Muscle of leg (tissue), 3 donors: ENCODE measurements at regions not wholly inside any gene's neighbourhood (a gene's known extent, or its start where the extent isn't known, plus 50 kb on each side); places are given as distances from the start of the nearest gene placed in this dataset.

ENCODE experiments used
- DNase-seq: peaks from one replicate; pipeline ENCODE4 v3.0.0; 2013
- H3K27ac ChIP-seq: one replicate; pipeline ENCODE4 v1.5.1; 2013; ENCODE audit warnings: mild to moderate bottlenecking, low read length, control low read depth
- H3K27me3 ChIP-seq: one replicate; pipeline ENCODE4 v1.6.1; 2013; ENCODE audit warnings: low read length; ENCODE audit not compliant: control insufficient read depth, insufficient read depth
- H3K36me3 ChIP-seq: one replicate; pipeline ENCODE4 v1.6.1; 2013; ENCODE audit warnings: low read length; ENCODE audit not compliant: control insufficient read depth, insufficient read depth
- H3K4me1 ChIP-seq: one replicate; pipeline ENCODE4 v1.6.1; 2013; ENCODE audit warnings: low read length; ENCODE audit not compliant: control insufficient read depth, insufficient read depth
- H3K4me3 ChIP-seq: one replicate; pipeline ENCODE4 v1.5.1; 2013; ENCODE audit warnings: low read length, control low read depth
- H3K9me3 ChIP-seq: replicated peaks from 2 replicates; pipeline ENCODE4 v1.6.1; 2013; ENCODE audit warnings: low read depth, low read length; ENCODE audit not compliant: control insufficient read depth
- WGBS: methylation state at CpG from one replicate; pipeline ENCODE4 v1.1.5; 2013; ENCODE audit warnings: missing lambda C conversion rate; ENCODE audit not compliant: insufficient coverage; 5-methylcytosine and 5-hydroxymethylcytosine counted together

DNA sequence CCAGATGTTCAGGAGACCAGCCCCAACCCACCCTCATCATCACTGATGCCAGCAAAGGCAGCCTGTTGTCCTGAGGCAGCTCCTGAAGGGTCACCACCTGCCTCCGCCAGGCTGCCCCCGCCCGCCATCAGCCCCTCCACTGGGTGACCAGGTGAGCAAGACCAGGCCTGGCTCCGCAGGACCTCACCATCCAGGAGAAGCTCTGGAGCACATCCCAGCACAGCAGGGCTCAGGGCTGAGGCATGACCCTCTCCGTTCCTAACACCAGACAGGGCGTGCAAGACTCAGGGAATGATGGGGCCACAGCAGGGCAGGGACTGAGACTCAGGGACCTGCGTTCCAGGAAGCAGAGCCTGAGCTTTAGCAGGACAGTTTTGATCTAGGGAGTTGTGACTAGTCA, 218.8 kb upstream of the RAB6C start:
- 95% methylated on average over 5 of the region's 7 CpGs for WGBS
- H3K4me1 ChIP-seq: peaks cover 14% of the 10 kb centered on the region
- no peaks in the 10 kb centered on the region for H3K36me3 ChIP-seq
- no peak for DNase-seq
- no peaks in the 10 kb centered on the region for H3K27me3 ChIP-seq
- no peak overlapping the region for H3K27ac ChIP-seq
- no peaks in the 10 kb centered on the region for H3K9me3 ChIP-seq
- no peak overlapping the region for H3K4me3 ChIP-seq

DNA sequence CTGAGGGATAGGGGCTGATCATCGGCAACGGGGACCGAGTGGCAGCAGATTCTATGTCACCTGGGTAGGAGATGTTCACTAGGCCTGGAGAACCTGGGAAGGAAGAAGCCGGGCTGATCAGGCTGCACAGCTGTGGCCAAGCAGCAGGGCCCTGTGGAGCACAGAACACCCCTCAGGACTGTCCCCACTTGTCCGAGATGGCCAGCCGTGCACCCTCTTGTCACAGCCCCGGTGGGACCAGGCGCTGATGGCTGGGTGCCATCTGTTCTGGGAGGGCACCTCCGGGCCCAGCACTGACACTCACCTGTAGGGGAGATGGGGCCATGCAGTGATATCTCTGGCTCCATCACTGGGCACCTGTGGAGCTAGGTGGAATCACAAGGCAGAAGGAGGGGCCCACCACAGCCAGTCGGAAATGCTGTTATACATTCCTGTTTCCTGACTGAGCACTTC, 217.9 kb upstream of the RAB6C start:
- H3K9me3 ChIP-seq: no peaks in the 10 kb centered on the region
- H3K4me1 ChIP-seq: peaks cover 14% of the 10 kb centered on the region
- no peak overlapping the region for H3K27ac ChIP-seq
- H3K4me3 ChIP-seq: no peak overlapping the region
- peaks cover 2% of the 10 kb centered on the region for H3K27me3 ChIP-seq
- WGBS: 87% methylated on average over 8 of the region's 10 CpGs
- no peaks in the 10 kb centered on the region for H3K36me3 ChIP-seq
- no peak for DNase-seq

DNA sequence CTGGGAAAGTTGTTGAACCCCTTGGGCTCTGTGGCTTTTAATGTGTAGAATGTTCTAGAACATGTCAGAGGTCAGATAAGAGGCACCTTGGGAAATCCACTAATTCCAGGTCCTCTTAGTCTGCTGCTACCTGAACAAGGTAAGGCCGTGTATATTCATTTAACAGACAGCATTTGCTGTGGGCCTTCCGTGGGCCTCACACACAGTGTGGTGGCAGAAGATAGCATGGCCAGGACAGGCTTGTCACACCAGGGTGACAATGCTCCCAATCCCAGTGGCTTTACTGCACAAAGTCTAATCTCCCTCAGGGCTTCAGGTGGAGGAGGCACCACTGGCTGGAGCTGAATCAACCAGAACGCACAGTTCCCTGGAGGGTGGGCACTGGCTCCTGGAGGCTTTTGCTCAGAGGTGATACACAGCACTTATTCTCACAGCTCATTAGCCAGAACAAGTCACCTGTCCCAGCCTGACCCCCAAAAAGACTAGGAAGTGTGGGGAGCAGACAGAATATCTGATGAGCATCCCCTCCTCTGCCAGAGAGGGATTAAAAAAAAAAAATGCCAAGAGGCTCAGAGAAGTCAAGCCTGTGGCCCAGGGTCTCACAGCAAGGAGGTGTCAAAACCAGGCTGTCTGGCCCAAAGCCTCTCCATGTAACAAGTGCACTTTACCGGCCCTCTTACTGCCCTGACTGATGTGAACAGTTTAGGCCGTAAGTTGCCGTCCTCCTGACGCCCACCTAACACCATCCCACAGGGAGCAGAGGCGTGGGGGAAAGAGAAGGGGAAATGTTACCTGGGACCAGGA, 216.9 kb upstream of the RAB6C start:
- H3K27me3 ChIP-seq: peaks cover 3% of the 10 kb centered on the region
- H3K4me3 ChIP-seq: no peak overlapping the region
- H3K27ac ChIP-seq: no peak overlapping the region
- H3K4me1 ChIP-seq: peaks cover 12% of the 10 kb centered on the region
- no peak for DNase-seq
- H3K9me3 ChIP-seq: no peaks in the 10 kb centered on the region
- 93% methylated on average over 3 of the region's 8 CpGs for WGBS
- H3K36me3 ChIP-seq: no peaks in the 10 kb centered on the region

DNA sequence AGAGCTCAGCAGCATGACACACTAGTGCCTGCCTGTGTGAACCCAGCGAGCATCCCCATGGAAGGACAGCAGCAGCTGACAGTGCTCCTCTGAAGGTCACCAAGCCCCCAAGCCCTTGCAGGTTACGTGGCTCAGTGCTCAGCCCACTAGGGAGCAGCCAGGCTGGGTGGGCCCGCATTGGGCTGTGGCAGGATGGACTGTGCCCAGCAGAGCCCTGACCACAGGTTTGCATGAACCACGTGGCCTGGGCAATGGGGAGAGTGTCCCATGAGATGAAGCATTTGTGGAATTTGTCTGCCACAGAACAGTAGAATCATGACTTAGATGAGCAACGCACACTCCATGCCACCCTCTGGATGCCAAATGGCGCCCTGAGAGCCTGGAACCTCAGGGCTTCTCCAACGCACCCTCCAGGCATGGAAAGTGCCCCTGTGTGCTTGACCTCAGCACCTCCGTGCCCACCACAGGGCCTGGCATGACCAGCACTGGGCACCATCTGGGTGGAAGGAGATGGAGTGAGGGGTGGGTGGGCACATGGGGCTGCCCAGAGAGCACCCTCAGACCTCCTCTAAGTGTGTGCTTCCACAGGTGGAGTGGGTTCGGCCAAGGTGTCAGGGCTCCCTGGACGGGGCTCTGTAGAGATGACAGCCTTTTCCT, 216.1 kb upstream of the RAB6C start:
- H3K9me3 ChIP-seq: no peaks in the 10 kb centered on the region
- 80% methylated on average over 7 of the region's 10 CpGs for WGBS

DNA sequence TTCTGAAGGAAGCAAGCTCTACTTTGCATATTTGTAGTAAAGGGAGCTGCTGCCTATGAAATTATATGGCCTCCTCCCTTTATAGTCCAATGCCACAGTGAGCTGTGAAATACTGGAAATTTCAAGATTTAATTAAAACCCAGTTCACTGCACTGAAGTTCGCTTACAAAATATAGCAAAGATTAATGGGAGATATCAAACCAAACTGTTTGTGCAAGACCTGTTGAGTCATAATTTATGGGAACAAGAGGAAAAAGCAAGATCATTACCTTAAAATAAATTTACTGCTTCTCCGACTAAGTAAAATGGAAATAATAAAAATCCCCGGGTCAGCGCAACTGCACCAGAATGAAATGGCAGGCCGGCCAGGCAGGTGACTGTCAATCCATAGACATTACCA, 215.5 kb upstream of the RAB6C start:
- WGBS: 60% methylated on average over 1 of the region's 5 CpGs

More for the DNA sequence above, 216.1 kb upstream of the RAB6C start:
- H3K27me3 ChIP-seq: peaks cover 3% of the 10 kb centered on the region
- H3K27ac ChIP-seq: no peak overlapping the region
- H3K36me3 ChIP-seq: no peaks in the 10 kb centered on the region
- DNase-seq: no peak
- no peak overlapping the region for H3K4me3 ChIP-seq
- peaks cover 6% of the 10 kb centered on the region for H3K4me1 ChIP-seq

DNA sequence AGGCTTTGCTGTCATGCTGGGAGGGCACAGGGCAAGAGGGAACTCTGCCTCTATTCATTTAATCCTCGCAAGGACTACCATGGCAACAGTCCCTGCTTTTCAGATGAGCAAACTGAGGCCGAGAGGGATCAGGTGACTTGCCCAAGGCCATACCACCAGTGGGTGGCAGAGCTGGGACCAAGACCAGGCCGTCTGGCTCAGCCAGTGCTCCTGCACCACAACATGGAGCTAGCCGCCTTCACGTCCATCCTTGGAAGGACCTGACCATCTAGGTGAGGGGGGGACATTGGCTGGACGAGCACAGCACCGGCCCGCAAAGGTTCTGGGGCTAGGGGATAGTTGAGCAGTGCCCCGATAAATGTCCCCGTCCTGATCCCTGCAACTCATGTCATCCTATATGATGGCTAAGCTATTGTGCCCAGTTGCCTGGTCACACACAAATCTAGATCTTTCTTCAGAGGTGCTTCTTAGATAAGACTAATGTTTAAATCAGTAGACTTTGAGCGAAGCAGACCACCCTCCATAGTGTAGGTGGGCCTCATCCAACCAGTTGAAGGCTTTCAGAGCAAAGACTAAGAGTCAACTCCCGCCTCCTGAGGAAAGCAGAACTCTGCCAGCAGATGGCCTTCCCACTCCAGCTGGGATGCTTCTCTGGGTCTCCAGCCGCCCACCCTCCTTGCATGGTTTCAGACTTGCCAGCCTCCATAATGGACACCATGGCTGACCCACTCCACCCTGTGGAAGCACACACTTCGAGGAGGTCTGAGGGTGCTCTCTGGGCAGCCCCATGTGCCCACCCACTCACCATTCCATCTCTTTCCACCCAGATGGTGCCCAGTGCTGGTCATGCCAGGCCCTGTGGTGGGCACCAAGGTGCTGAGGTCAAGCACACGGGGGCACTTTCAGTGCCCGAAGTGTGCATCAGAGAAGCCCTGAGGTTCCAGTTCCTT, 214.8 kb upstream of the RAB6C start:
- 87% methylated on average over 13 of the region's 16 CpGs for WGBS
- no peak overlapping the region for H3K4me3 ChIP-seq
- H3K4me1 ChIP-seq: peaks cover 2% of the 10 kb centered on the region
- H3K27me3 ChIP-seq: peaks cover 3% of the 10 kb centered on the region
- no peaks in the 10 kb centered on the region for H3K9me3 ChIP-seq
- no peak overlapping the region for H3K27ac ChIP-seq
- no peak for DNase-seq
- no peaks in the 10 kb centered on the region for H3K36me3 ChIP-seq

More for the DNA sequence above, 215.5 kb upstream of the RAB6C start:
- Histone ChIP-seq H3K36me3 (no peaks in the 10 kb centered on the region), H3K9me3 (no peaks in the 10 kb centered on the region), H3K4me1 (no peaks in the 10 kb centered on the region), H3K27ac (no peak overlapping the region), H3K4me3 (no peak overlapping the region), H3K27me3 (peaks cover 3% of the 10 kb centered on the region)
- no peak for DNase-seq

DNA sequence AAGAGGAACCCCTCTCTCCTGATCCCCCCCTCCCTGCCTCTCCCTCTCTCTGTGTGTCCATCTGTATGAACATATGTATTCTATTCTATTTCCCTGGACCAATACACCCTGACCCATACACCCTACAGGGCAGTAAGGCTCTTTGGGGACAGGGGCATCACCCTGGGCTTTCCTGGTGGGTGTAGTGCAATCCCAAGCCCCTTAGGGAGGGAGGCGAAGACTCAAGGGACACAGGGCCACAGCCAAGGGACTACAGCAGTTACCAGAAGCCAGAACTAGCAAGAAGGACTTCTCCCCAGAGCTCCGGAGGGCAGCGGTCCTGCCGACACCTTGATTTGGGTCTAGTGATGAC, 214.2 kb upstream of the RAB6C start:
- no peaks in the 10 kb centered on the region for H3K36me3 ChIP-seq
- no peaks in the 10 kb centered on the region for H3K9me3 ChIP-seq
- H3K4me3 ChIP-seq: no peak overlapping the region
- H3K27ac ChIP-seq: no peak overlapping the region
- no peak for DNase-seq
- 81% methylated on average over 4 of the region's 4 CpGs for WGBS
- H3K4me1 ChIP-seq: peaks cover 2% of the 10 kb centered on the region
- H3K27me3 ChIP-seq: peaks cover 3% of the 10 kb centered on the region

DNA sequence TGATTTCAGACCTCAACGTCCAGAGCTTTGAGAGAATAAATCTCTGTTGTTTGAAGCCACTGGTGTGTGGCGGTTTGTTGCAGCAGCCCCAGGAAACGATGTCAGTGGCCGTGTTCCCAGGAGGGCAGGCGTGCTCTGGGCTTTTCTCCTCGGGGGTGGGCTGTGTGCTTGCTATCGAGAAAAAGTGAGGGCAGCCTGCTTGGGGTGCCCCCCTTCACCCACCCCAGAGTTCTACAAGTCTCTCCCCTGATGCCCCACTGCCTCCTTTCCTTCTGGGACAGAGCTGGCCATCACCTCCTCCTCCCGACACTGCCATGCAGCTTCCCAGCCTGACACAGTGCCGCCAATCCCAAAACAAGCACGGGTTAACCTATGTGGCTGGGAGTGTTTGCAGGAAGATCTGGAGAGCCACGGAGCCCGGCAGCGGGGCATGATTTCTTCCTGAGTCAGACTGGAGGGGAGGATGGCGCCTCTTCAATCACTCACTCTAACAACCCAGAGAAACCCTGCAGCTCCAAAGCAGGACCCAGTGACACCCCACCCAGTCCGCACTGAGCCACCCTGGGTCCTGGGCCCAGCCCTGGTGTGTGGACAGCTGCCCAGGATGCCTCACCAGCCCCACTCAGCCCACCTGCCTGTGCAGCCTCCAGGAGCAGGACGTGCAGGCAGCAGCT, 213.7 kb upstream of the RAB6C start:
- WGBS: 38% methylated on average over 6 of the region's 16 CpGs
- H3K4me3 ChIP-seq: no peak overlapping the region
- H3K36me3 ChIP-seq: no peaks in the 10 kb centered on the region
- no peaks in the 10 kb centered on the region for H3K9me3 ChIP-seq
- H3K27me3 ChIP-seq: peaks cover 3% of the 10 kb centered on the region
- no peak overlapping the region for H3K27ac ChIP-seq
- DNase-seq: no peak
- H3K4me1 ChIP-seq: peaks cover 2% of the 10 kb centered on the region

DNA sequence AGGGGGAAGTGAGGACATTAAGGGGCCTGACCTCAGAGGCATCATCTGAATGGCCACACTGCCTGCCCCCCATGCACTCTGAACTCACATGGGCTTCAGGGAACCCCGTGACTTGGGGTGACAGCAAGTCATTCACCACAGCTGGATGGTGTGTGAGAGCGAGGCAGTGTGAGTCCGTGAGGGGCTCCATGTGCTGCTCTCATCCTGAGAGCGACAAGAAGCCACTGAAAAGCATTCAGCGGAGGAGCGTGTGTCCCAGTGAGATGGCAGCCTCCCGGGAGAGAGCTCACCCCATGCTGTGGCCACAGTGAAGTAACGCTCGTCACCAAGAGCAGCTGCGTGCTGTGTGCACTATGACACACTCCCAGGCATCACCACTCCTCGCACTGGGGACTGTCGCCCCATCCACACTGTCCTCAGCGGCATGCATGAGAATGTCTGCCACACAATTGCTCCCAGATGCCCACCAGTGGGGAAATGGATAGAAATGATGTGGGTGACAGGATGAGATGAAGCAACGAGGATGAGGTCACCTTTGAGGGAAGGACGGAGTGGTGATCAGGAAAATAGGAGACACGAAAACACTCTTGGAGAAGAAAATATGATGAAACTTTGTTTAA, 213.0 kb upstream of the RAB6C start:
- H3K4me1 ChIP-seq: peaks cover 2% of the 10 kb centered on the region
- 82% methylated on average over 14 of the region's 16 CpGs for WGBS
- no peak overlapping the region for H3K4me3 ChIP-seq
- H3K36me3 ChIP-seq: no peaks in the 10 kb centered on the region
- H3K27me3 ChIP-seq: peaks cover 3% of the 10 kb centered on the region
- no peak for DNase-seq
- no peaks in the 10 kb centered on the region for H3K9me3 ChIP-seq
- no peak overlapping the region for H3K27ac ChIP-seq
